ENCODE measurements at regions not wholly inside any gene's neighbourhood (a gene's known extent, or its start where the extent isn't known, plus 50 kb on each side); places are given as distances from the start of the nearest gene placed in this dataset.

GRCh38 chr10:101303087-101303703 is 50.8 kb upstream of the BTRC start:
- 74 to 89% methylated on average over 4 of the region's 4 CpGs for WGBS, 2 donors
- no peaks in the 10 kb centered on the region for H3K9me3 ChIP-seq
- H3K27me3 ChIP-seq: no peaks in the 10 kb centered on the region
- peaks cover under 1% of the 10 kb centered on the region for H3K4me1 ChIP-seq
- intact Hi-C loops (cut with DNase I; ENCODE audit: low total_unique reads): no loop called here
- H3K4me3 ChIP-seq: no peak overlapping the region
- H3K27ac ChIP-seq: no peak overlapping the region
- TF ChIP-seq CTCF (IDR thresholded peaks at IDR 0.05) (no peak), POLR2A (IDR thresholded peaks at IDR 0.05) (no peak)
- no peaks in the 10 kb centered on the region for H3K36me3 ChIP-seq (ENCODE audit: low read depth, missing control alignments)
- no peak for DNase-seq

Measured in testis (tissue), 2 donors.